ENCODE measurements at regions not wholly inside any gene's neighbourhood (a gene's known extent, or its start where the extent isn't known, plus 50 kb on each side); places are given as distances from the start of the nearest gene placed in this dataset.
"Not testable (repeated sequence)": the region's sequence is repeated elsewhere in the genome, so short reads cannot be mapped to it uniquely, and the experiment has no call there.

- no peak for DNase-seq (ENCODE audit: unreplicated experiment)
- intact Hi-C loops (cut with micrococcal nuclease): no loop called here
- CTCF ChIA-PET: interaction anchor here (0.8 kb wide), 1 partner anchor 19 kb away, joined by 6 read pairs; no protein-coding TSS in a partner anchor
- H3K4me3 Mint-ChIP-seq (ENCODE audit: unreplicated experiment): no peak overlapping the region
- no TSS peak for BruUV-seq (replicated peaks)
- POLR2A ChIA-PET: interaction anchor here (1.0 kb wide), 1 partner anchor 27 kb away, joined by 3 read pairs; no protein-coding TSS in a partner anchor
- no peaks in the 10 kb centered on the region for H3K36me3 Mint-ChIP-seq (ENCODE audit: insufficient read depth, unreplicated experiment)
- peaks cover 7% of the 10 kb centered on the region for H3K9me3 Mint-ChIP-seq (ENCODE audit: unreplicated experiment)
- H3K27me3 Mint-ChIP-seq (ENCODE audit: insufficient read depth, unreplicated experiment): no peaks in the 10 kb centered on the region
- H3K4me1 Mint-ChIP-seq (ENCODE audit: insufficient read depth, unreplicated experiment): no peaks in the 10 kb centered on the region
- TF ChIP-seq CTCF (IDR thresholded peaks at IDR 0.05; ENCODE audit: unreplicated experiment): no peak
- no peak overlapping the region for H3K27ac Mint-ChIP-seq (ENCODE audit: low read depth, unreplicated experiment)
These were observed 173.4 kb upstream of the TPM1 start for GRCh38 chr15:62869116-62869515.

GRCh38 chr15:62870216-62870615 is 172.3 kb upstream of the TPM1 start:
- Mint-ChIP-seq H3K27me3 (ENCODE audit: insufficient read depth, unreplicated experiment) (no peaks in the 10 kb centered on the region), H3K36me3 (ENCODE audit: insufficient read depth, unreplicated experiment) (no peaks in the 10 kb centered on the region), H3K9me3 (ENCODE audit: unreplicated experiment) (peaks cover 7% of the 10 kb centered on the region), H3K4me1 (ENCODE audit: insufficient read depth, unreplicated experiment) (no peaks in the 10 kb centered on the region), H3K27ac (ENCODE audit: low read depth, unreplicated experiment) (no peak overlapping the region), H3K4me3 (ENCODE audit: unreplicated experiment) (no peak overlapping the region)
- BruUV-seq (replicated peaks): no TSS peak
- no peak for DNase-seq (ENCODE audit: unreplicated experiment)
- ChIA-PET POLR2A (no interaction called here), CTCF (no interaction called here)
- intact Hi-C loops (cut with micrococcal nuclease): no loop called here
- no peak for TF ChIP-seq CTCF (IDR thresholded peaks at IDR 0.05; ENCODE audit: unreplicated experiment)

- H3K9me3 Mint-ChIP-seq (ENCODE audit: unreplicated experiment); H3K4me1 Mint-ChIP-seq (ENCODE audit: insufficient read depth, unreplicated experiment); H3K36me3 Mint-ChIP-seq (ENCODE audit: insufficient read depth, unreplicated experiment); H3K27ac Mint-ChIP-seq (ENCODE audit: low read depth, unreplicated experiment); H3K27me3 Mint-ChIP-seq (ENCODE audit: insufficient read depth, unreplicated experiment); BruUV-seq (replicated peaks); CTCF ChIA-PET; intact Hi-C loops (cut with micrococcal nuclease); H3K4me3 Mint-ChIP-seq (ENCODE audit: unreplicated experiment); DNase-seq (ENCODE audit: unreplicated experiment): not testable (repeated sequence)
- POLR2A ChIA-PET: interaction anchor here (0.6 to 2.1 kb wide), 2 partner anchors 10 to 1512 kb away, joined by 3 to 5 read pairs; no protein-coding TSS in a partner anchor
These were observed 171.8 kb upstream of the TPM1 start for GRCh38 chr15:62870701-62871100.

GRCh38 chr15:62873203-62873602 is 169.3 kb upstream of the TPM1 start:
- TF ChIP-seq CTCF (IDR thresholded peaks at IDR 0.05; ENCODE audit: unreplicated experiment): no peak
- Mint-ChIP-seq H3K27me3 (ENCODE audit: insufficient read depth, unreplicated experiment) (no peaks in the 10 kb centered on the region), H3K36me3 (ENCODE audit: insufficient read depth, unreplicated experiment) (no peaks in the 10 kb centered on the region), H3K4me3 (ENCODE audit: unreplicated experiment) (no peak overlapping the region), H3K4me1 (ENCODE audit: insufficient read depth, unreplicated experiment) (no peaks in the 10 kb centered on the region), H3K9me3 (ENCODE audit: unreplicated experiment) (peaks cover 7% of the 10 kb centered on the region), H3K27ac (ENCODE audit: low read depth, unreplicated experiment) (no peak overlapping the region)
- intact Hi-C loops (cut with micrococcal nuclease): no loop called here
- DNase-seq (ENCODE audit: unreplicated experiment): no peak
- POLR2A ChIA-PET: no interaction called here
- BruUV-seq (replicated peaks): no TSS peak
- CTCF ChIA-PET: no interaction called here

- Mint-ChIP-seq H3K4me1 (ENCODE audit: insufficient read depth, unreplicated experiment) (no peaks in the 10 kb centered on the region), H3K27ac (ENCODE audit: low read depth, unreplicated experiment) (no peak overlapping the region), H3K4me3 (ENCODE audit: unreplicated experiment) (no peak overlapping the region), H3K27me3 (ENCODE audit: insufficient read depth, unreplicated experiment) (no peaks in the 10 kb centered on the region), H3K36me3 (ENCODE audit: insufficient read depth, unreplicated experiment) (no peaks in the 10 kb centered on the region), H3K9me3 (ENCODE audit: unreplicated experiment) (peaks cover 7% of the 10 kb centered on the region)
- CTCF ChIA-PET: no interaction called here
- TF ChIP-seq CTCF (IDR thresholded peaks at IDR 0.05; ENCODE audit: unreplicated experiment): no peak
- intact Hi-C loops (cut with micrococcal nuclease): no loop called here
- POLR2A ChIA-PET: no interaction called here
- no TSS peak for BruUV-seq (replicated peaks)
- DNase-seq (ENCODE audit: unreplicated experiment): no peak
These were observed 168.5 kb upstream of the TPM1 start for GRCh38 chr15:62874064-62874463.
